Tibial artery (tissue), 4 donors: ENCODE measurements at regions not wholly inside any gene's neighbourhood (a gene's known extent, or its start where the extent isn't known, plus 50 kb on each side); places are given as distances from the start of the nearest gene placed in this dataset.
A peak's percentile ranks its signal among the peaks of the same experiment; 100 is the strongest.

Experiments used
- DNase-seq, 2 donors: peaks; one replicate each; pipeline ENCODE4 v3.0.0-alpha.2; 2019
- H3K27ac ChIP-seq, 2 donors: fragments of 200-600 bp; sonication (generic) in 1 of 2; 1 replicate in 1 of 2; 2 replicates in 1 of 2; pipeline ENCODE4 v1.5.1; 2018 to 2019; ENCODE audit warnings: mild to moderate bottlenecking in 1 of 2
- H3K27me3 ChIP-seq, 2 donors: fragments of 200-600 bp; sonication (generic) in 1 of 2; one replicate each; pipeline versions ENCODE4 v1.5.1 to v1.6.0; 2016 to 2019
- H3K36me3 ChIP-seq, 3 donors: fragments of 200-600 bp; sonication (generic) in 2 of 3; one replicate each; pipeline ENCODE4 v1.5.1; 2016 to 2019; ENCODE audit warnings: mild to moderate bottlenecking in 2 of 3
- H3K4me1 ChIP-seq, 4 donors: fragments of 200-600 bp; sonication (generic) in 2 of 4; 1 replicate in 3 of 4; 2 replicates in 1 of 4; pipeline ENCODE4 v1.5.1; 2016 to 2019
- H3K4me3 ChIP-seq, 2 donors: fragments of 200-600 bp; sonication (generic) in 1 of 2; 1 replicate in 1 of 2; 2 replicates in 1 of 2; pipeline ENCODE4 v1.5.1; 2018 to 2019; ENCODE audit warnings: mild to moderate bottlenecking in 2 of 2
- H3K9me3 ChIP-seq, 3 donors: fragments of 200-600 bp; sonication (generic) in 1 of 3; one replicate each; pipeline ENCODE4 v1.5.1; 2016 to 2019
- intact Hi-C: fragments of 100-400 bp; cut with DNase I; formaldehyde crosslinking; loops from one replicate; pipeline ENCODE4 v1.15.0; 2023; ENCODE audit warnings: low total_unique reads
- TF ChIP-seq, protein P1 (sequence below), 2 experiments: fragments of 200-600 bp in 1 of 2; fragments of 450-650 bp in 1 of 2; IDR thresholded peaks; one replicate each; pipeline ENCODE4 v1.5.1; 2017 to 2019; ENCODE audit warnings: antibody characterized with exemption in 2 of 2, mild to moderate bottlenecking in 1 of 2, moderate library complexity in 1 of 2

DNA sequence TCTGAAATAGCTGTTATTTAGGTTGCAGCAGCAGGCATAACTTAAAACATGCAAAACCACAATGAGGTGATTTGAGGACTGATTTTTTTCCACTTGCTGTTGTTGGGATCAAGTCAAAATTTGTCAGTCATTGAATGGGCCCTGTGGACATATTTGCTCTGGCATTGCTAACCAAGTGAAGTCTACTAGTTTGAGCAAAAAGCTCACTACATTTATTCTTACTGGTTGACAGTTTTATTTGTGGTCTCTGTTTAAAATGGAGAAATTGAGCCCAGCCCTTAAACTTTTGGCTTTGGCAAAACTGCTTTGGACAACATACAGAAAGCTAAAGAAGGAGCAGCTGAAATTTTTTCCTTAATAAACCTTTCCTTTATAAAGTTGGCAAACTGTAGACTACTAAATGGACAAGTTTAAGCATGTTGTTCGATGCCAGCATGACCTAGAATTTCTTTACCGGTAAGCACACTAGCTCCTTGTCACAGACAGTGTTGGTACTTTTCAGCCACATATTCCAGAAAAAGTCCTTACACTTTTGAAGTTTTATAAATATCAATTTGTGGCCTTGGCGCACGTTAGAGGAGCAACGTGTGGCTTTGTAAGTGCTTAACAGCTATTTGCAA is 234.6 kb downstream of the USP25 start:
- no peak for DNase-seq
- Histone ChIP-seq H3K27me3 (no peaks in the 10 kb centered on the region), H3K4me1 (peaks cover 0 to 19% (median 6%) of the 10 kb centered on the region in 4 donors), H3K4me3 (no peak overlapping the region), H3K36me3 (no peaks in the 10 kb centered on the region), H3K27ac (peak overlapping the region; percentile 9 to 40), H3K9me3 (no peaks in the 10 kb centered on the region)
- TF ChIP-seq, protein P1, sequence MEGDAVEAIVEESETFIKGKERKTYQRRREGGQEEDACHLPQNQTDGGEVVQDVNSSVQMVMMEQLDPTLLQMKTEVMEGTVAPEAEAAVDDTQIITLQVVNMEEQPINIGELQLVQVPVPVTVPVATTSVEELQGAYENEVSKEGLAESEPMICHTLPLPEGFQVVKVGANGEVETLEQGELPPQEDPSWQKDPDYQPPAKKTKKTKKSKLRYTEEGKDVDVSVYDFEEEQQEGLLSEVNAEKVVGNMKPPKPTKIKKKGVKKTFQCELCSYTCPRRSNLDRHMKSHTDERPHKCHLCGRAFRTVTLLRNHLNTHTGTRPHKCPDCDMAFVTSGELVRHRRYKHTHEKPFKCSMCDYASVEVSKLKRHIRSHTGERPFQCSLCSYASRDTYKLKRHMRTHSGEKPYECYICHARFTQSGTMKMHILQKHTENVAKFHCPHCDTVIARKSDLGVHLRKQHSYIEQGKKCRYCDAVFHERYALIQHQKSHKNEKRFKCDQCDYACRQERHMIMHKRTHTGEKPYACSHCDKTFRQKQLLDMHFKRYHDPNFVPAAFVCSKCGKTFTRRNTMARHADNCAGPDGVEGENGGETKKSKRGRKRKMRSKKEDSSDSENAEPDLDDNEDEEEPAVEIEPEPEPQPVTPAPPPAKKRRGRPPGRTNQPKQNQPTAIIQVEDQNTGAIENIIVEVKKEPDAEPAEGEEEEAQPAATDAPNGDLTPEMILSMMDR (IDR thresholded peaks at IDR 0.05), result no peak
- intact Hi-C loops, result no loop called here

DNA sequence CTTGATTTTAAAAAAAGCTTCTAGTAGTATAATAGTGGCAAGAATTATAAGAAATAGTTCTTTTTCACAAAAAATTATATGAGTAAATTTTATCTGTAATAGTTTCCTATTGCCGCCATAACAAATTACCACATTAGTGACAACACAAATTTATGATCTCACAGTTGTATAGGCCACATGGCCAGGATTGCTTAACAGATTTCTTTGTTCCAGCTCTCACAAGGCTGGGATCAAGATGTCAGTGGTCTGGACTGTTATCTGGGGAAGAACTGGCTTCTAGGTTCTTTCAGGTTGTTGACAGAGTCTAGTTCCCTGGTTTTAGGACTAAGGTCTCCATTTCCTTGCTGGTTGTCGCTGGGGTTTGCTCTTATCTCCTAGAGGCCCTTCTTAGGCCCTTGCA is 236.4 kb downstream of the USP25 start:
- Histone ChIP-seq H3K4me3 (no peak overlapping the region), H3K4me1 (peaks cover 0 to 19% (median 6%) of the 10 kb centered on the region in 4 donors), H3K27me3 (no peaks in the 10 kb centered on the region), H3K27ac (no peak overlapping the region), H3K9me3 (no peaks in the 10 kb centered on the region), H3K36me3 (no peaks in the 10 kb centered on the region)
- DNase-seq, result no peak
- intact Hi-C loops, result no loop called here
- TF ChIP-seq, protein P1 (IDR thresholded peaks at IDR 0.05), result no peak

DNA sequence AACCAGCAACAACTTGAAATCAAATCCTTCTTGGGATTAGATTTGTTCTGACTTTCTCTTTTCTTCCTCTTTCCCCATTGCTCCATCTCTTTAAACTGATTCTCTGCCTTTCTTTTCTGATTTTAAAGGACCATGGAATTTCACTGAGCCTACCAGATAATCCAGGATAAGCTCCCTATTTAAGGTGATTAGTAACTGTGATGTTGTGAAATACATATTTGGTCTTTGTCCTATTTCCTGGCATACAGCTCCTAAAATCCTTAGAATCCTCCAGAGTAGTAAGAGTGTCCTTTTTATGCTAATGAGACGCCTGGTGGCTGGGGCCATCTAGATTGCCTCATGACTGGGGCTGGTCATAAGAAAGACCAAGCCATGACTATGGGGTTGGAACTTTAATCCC is 236.9 kb downstream of the USP25 start:
- no peak overlapping the region for H3K27ac ChIP-seq
- peaks cover 0 to 19% (median 6%) of the 10 kb centered on the region in 4 donors for H3K4me1 ChIP-seq
- H3K4me3 ChIP-seq, result no peak overlapping the region
- no peak for DNase-seq
- intact Hi-C loops, result no loop called here
- H3K27me3 ChIP-seq, result no peaks in the 10 kb centered on the region
- TF ChIP-seq, protein P1 (IDR thresholded peaks at IDR 0.05), result no peak
- no peaks in the 10 kb centered on the region for H3K36me3 ChIP-seq
- no peaks in the 10 kb centered on the region for H3K9me3 ChIP-seq

DNA sequence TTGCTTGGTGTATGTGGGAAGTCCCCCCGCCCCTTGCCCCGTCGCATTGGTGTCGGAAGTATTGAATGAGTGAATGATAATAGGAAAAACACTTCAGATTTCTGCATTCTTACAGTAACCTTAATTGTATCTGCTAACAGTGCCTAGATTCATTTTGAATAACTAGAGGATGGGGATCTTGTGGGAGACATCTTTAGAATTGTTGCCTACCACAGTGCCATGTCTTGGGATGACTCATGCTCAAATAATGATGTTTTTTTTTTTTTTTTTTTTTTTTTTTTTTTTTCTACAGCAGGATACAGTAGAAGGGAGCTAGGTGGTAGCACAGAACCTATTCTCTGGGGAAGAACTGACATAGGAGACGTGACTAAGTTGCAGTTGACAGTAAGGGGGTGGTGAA is 237.9 kb downstream of the USP25 start:
- no peaks in the 10 kb centered on the region for H3K9me3 ChIP-seq
- no peak overlapping the region for H3K4me3 ChIP-seq
- TF ChIP-seq, protein P1 (IDR thresholded peaks at IDR 0.05), result no peak
- intact Hi-C loops, result no loop called here
- H3K4me1 ChIP-seq, result peaks cover 0 to 19% (median 6%) of the 10 kb centered on the region in 4 donors
- H3K36me3 ChIP-seq, result no peaks in the 10 kb centered on the region
- DNase-seq, result no peak
- no peaks in the 10 kb centered on the region for H3K27me3 ChIP-seq
- H3K27ac ChIP-seq, result no peak overlapping the region

DNA sequence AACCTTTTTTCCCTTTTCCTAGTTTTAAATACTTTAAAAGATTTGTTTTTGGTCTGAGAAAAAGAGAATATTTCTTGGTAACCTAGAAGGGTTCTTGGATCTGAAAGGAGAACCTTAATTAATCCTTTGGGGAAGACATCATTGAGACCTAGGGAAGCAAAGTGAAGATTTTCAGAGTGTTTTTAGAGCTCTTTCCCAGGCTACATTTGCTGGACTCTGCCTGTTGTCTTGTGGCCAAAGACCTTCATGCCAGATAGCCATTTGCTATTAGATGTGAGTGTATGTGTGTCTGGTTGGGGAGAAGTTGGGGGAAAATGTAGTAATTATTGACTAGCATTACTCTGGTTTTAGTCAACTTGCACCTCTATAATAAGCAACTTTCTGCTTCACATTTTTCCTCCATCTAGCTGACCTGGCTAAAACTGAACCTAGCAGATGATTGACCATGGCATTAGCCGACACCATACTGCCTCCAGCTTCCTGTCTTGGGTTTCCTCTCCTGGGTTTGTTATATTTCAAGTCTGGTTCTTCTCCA is 239.1 kb downstream of the USP25 start:
- TF ChIP-seq, protein P1 (IDR thresholded peaks at IDR 0.05), result no peak
- Histone ChIP-seq H3K9me3 (no peaks in the 10 kb centered on the region), H3K4me3 (no peak overlapping the region), H3K27ac (no peak overlapping the region), H3K27me3 (no peaks in the 10 kb centered on the region), H3K36me3 (no peaks in the 10 kb centered on the region), H3K4me1 (peaks cover 0 to 16% (median 5%) of the 10 kb centered on the region in 4 donors)
- intact Hi-C loops, result no loop called here
- no peak for DNase-seq
